PC-3 (cell line): ENCODE measurements at regions not wholly inside any gene's neighbourhood (a gene's known extent, or its start where the extent isn't known, plus 50 kb on each side); places are given as distances from the start of the nearest gene placed in this dataset.

ENCODE experiments used
- CTCF ChIP-seq: fragments of 300-600 bp; sonication (generic); conservative IDR thresholded peaks from 2 replicates; pipeline ENCODE4 v1.5.1; 2017; ENCODE audit warnings: antibody characterized with exemption, low read depth, mild to moderate bottlenecking, low read length
- EZH2 ChIP-seq: fragments of 300-600 bp; sonication (generic); IDR thresholded peaks from one replicate; pipeline ENCODE4 v1.6.1; 2017; ENCODE audit warnings: antibody characterized with exemption, mild to moderate bottlenecking, low read length; ENCODE audit not compliant: unreplicated experiment

GRCh38 chr10:81009296-81009695 lies 471.6 kb downstream of the SH2D4B start:
- TF ChIP-seq EZH2 (no peak), CTCF (no peak)
